Gastrocnemius medialis (tissue), 4 donors: ENCODE measurements at regions not wholly inside any gene's neighbourhood (a gene's known extent, or its start where the extent isn't known, plus 50 kb on each side); places are given as distances from the start of the nearest gene placed in this dataset.

Experiments used
- CTCF ChIP-seq, 5 experiments: fragments of 450-650 bp in 3 of 5; fragments of 200-600 bp in 2 of 5; sonication (generic) in 2 of 5; IDR thresholded peaks in 4 of 5; conservative IDR thresholded peaks in 1 of 5; 1 replicate in 4 of 5; 2 replicates in 1 of 5; pipeline ENCODE4 v1.5.1; 2016 to 2019; ENCODE audit warnings: antibody characterized with exemption in 5 of 5, mild to moderate bottlenecking in 3 of 5, moderate library complexity in 3 of 5
- POLR2A ChIP-seq, 2 donors: fragments of 450-650 bp; IDR thresholded peaks; one replicate each; pipeline ENCODE4 v1.6.1; 2017; ENCODE audit warnings: antibody characterized with exemption in 2 of 2, mild to moderate bottlenecking in 2 of 2, moderate library complexity in 2 of 2

GRCh38 chr13:78907006-78907405 is 248.1 kb upstream of the OBI1 start:
- TF ChIP-seq CTCF (IDR thresholded peaks at IDR 0.05 in 4 of 5, conservative IDR thresholded peaks at IDR 0.05 in 1 of 5) (no peak), POLR2A (IDR thresholded peaks at IDR 0.05) (no peak)
